ENCODE measurements at regions not wholly inside any gene's neighbourhood (a gene's known extent, or its start where the extent isn't known, plus 50 kb on each side); places are given as distances from the start of the nearest gene placed in this dataset.

DNA sequence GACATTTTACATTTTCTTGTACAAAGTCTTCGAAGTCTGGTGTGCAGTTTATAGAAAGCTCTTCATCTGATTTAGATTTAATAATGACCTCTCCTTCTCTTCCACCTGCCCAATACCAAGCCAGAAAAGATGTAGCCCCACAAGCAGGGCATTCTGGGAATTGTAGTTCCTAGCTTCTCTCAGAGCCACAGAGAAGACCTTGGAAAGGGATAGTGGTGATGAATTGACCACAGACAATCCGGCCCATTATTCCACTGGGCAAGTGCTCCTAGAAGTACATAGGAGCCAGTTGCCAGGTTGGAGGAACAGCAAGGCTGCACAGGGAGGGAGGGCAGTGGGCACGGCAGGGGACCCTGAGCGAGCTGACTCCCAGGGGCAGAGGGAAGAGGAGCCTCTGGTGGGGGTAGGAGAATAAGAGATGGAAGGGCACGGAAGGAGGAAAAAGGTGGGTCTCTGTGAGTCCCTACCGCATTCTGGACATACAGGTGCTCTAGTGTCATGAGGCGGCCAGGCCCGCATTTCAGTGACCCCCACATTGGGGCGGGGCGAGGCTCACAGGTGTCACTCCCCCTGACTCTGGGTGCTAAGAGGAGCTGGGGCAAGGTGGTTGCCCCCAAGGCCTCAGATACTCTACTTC is 152.5 kb upstream of the HAAO start:
- H3K27me3 ChIP-seq, result no peaks in the 10 kb centered on the region
- H2AFZ ChIP-seq, result no peak overlapping the region
- no peak overlapping the region for H3K4me3 ChIP-seq
- peaks cover 16% of the 10 kb centered on the region for H3K4me1 ChIP-seq (ENCODE audit: insufficient read depth)
- H3K4me2 ChIP-seq, result no peak overlapping the region
- no peaks in the 10 kb centered on the region for H3K36me3 ChIP-seq (replicated peaks; ENCODE audit: insufficient read depth, low read depth)
- H3K79me2 ChIP-seq, result peaks cover 3% of the 10 kb centered on the region
- H3K9me3 ChIP-seq (ENCODE audit: low read depth), result no peaks in the 10 kb centered on the region
- TF ChIP-seq EZH2phosphoT487 (IDR thresholded peaks at IDR 0.05; ENCODE audit: low read depth, severe bottlenecking, unreplicated experiment) (no peak), EZH2 (IDR thresholded peaks at IDR 0.05; ENCODE audit: borderline replicate concordance) (no peak), CTCF (IDR thresholded peaks at IDR 0.05; ENCODE audit: poor library complexity) (no peak)
- no peaks in the 10 kb centered on the region for H4K20me1 ChIP-seq (ENCODE audit: insufficient read depth, poor library complexity, severe bottlenecking)
- no peaks in the 10 kb centered on the region for H3K9me2 ChIP-seq (replicated peaks; ENCODE audit: insufficient read depth)
- WGBS (ENCODE audit: low lambda C conversion rate, missing lambda C conversion rate), result 93% methylated on average over 10 of the region's 10 CpGs
- no peak overlapping the region for H3K27ac ChIP-seq
- no peak for DNase-seq (ENCODE audit: low spot score)

- Histone ChIP-seq H3K4me1 (ENCODE audit: insufficient read depth) (peaks cover 16% of the 10 kb centered on the region), H2AFZ (no peak overlapping the region), H4K20me1 (ENCODE audit: insufficient read depth, poor library complexity, severe bottlenecking) (no peaks in the 10 kb centered on the region), H3K9me2 (replicated peaks; ENCODE audit: insufficient read depth) (no peaks in the 10 kb centered on the region), H3K9me3 (ENCODE audit: low read depth) (no peaks in the 10 kb centered on the region), H3K79me2 (peaks cover 3% of the 10 kb centered on the region), H3K4me2 (no peak overlapping the region), H3K27me3 (no peaks in the 10 kb centered on the region), H3K36me3 (replicated peaks; ENCODE audit: insufficient read depth, low read depth) (no peaks in the 10 kb centered on the region), H3K4me3 (no peak overlapping the region), H3K27ac (no peak overlapping the region)
- DNase-seq (ENCODE audit: low spot score), result no peak
- TF ChIP-seq EZH2phosphoT487 (IDR thresholded peaks at IDR 0.05; ENCODE audit: low read depth, severe bottlenecking, unreplicated experiment) (no peak), CTCF (IDR thresholded peaks at IDR 0.05; ENCODE audit: poor library complexity) (no peak), EZH2 (IDR thresholded peaks at IDR 0.05; ENCODE audit: borderline replicate concordance) (no peak)
- 98% methylated on average over 13 of the region's 13 CpGs for WGBS (ENCODE audit: low lambda C conversion rate, missing lambda C conversion rate)
Measured at GRCh38 chr2:42942990-42943493, 150.7 kb upstream of the HAAO start.

GRCh38 chr2:42942214-42942989 is 150.0 kb upstream of the HAAO start:
- Histone ChIP-seq H3K27me3 (no peaks in the 10 kb centered on the region), H3K4me2 (no peak overlapping the region), H4K20me1 (ENCODE audit: insufficient read depth, poor library complexity, severe bottlenecking) (no peaks in the 10 kb centered on the region), H2AFZ (no peak overlapping the region), H3K9me3 (ENCODE audit: low read depth) (no peaks in the 10 kb centered on the region), H3K9me2 (replicated peaks; ENCODE audit: insufficient read depth) (no peaks in the 10 kb centered on the region), H3K27ac (no peak overlapping the region), H3K4me3 (no peak overlapping the region), H3K4me1 (ENCODE audit: insufficient read depth) (peaks cover 12% of the 10 kb centered on the region), H3K36me3 (replicated peaks; ENCODE audit: insufficient read depth, low read depth) (no peaks in the 10 kb centered on the region), H3K79me2 (peaks cover 3% of the 10 kb centered on the region)
- TF ChIP-seq EZH2phosphoT487 (IDR thresholded peaks at IDR 0.05; ENCODE audit: low read depth, severe bottlenecking, unreplicated experiment) (no peak), EZH2 (IDR thresholded peaks at IDR 0.05; ENCODE audit: borderline replicate concordance) (no peak), CTCF (IDR thresholded peaks at IDR 0.05; ENCODE audit: poor library complexity) (no peak)
- 90% methylated on average over 8 of the region's 8 CpGs for WGBS (ENCODE audit: low lambda C conversion rate, missing lambda C conversion rate)
- DNase-seq (ENCODE audit: low spot score), result no peak
